HEK293 (cell line): ENCODE measurements at regions not wholly inside any gene's neighbourhood (a gene's known extent, or its start where the extent isn't known, plus 50 kb on each side); places are given as distances from the start of the nearest gene placed in this dataset.
"Not testable (repeated sequence)": the region's sequence is repeated elsewhere in the genome, so short reads cannot be mapped to it uniquely, and the experiment has no call there.

Experiments
- CTCF ChIA-PET: fragments of 350-600 bp; formaldehyde crosslinking; extraction: SDS; loops from one replicate; lab custom pipeline; 2021; ENCODE audit warnings: antibody characterized with exemption; lab: Yijun Ruan, JAX
- POLR2A ChIA-PET: fragments of 300-600 bp; formaldehyde crosslinking; extraction: SDS; loops from one replicate; lab custom pipeline; 2020; ENCODE audit warnings: antibody characterized with exemption, inconsistent platforms; lab: Yijun Ruan, JAX
- H3K27ac ChIP-seq: fragments of 200-500 bp; sonication (Bioruptor generic); 2 replicates; pipeline ENCODE4 v1.5.1; 2014; ENCODE audit warnings: low read depth, low read length, control low read depth, inconsistent platforms; ENCODE audit errors: extremely low read depth
- H3K36me3 ChIP-seq, 2 experiments: fragments of 200-500 bp in 1 of 2; sonication (Bioruptor generic) in 1 of 2; 1 replicate in 1 of 2; 2 replicates in 1 of 2; pipeline ENCODE4 v1.5.1; 2014 to 2017; ENCODE audit warnings: inconsistent platforms in 2 of 2, low read length in 2 of 2; ENCODE audit not compliant: control insufficient read depth in 2 of 2, insufficient read depth in 1 of 2
- H3K4me1 ChIP-seq: fragments of 200-500 bp; sonication (Bioruptor generic); 2 replicates; pipeline ENCODE4 v1.5.1; 2014; ENCODE audit warnings: mild to moderate bottlenecking, low read length, inconsistent platforms; ENCODE audit not compliant: control insufficient read depth, insufficient read depth
- H3K4me3 ChIP-seq: 2 replicates; pipeline ENCODE4 v1.5.1; 2011; ENCODE audit warnings: low read depth, mild to moderate bottlenecking, control low read depth, low read length, moderate library complexity
- H3K9me3 ChIP-seq: fragments of 200-500 bp; sonication (Bioruptor generic); 2 replicates; pipeline ENCODE4 v1.5.1; 2014; ENCODE audit warnings: low read depth, low read length, inconsistent platforms; ENCODE audit not compliant: control insufficient read depth, insufficient read depth
- EGR2 ChIP-seq: fragments of 450-650 bp; formaldehyde crosslinking; IDR thresholded peaks from 2 replicates; pipeline ENCODE4 v1.5.1; 2016; ENCODE audit warnings: low read depth, missing biosample characterization, missing genetic modification characterization
- GLI4 ChIP-seq: fragments of 450-650 bp; formaldehyde crosslinking; IDR thresholded peaks from 2 replicates; pipeline ENCODE4 v1.5.1; 2016; ENCODE audit warnings: missing biosample characterization, missing genetic modification characterization
- HOXD13 ChIP-seq: sonication (generic); formaldehyde crosslinking; IDR thresholded peaks from 2 replicates; pipeline ENCODE4 v1.8.0; 2022; ENCODE audit warnings: missing genetic modification reagents, borderline replicate concordance
- KLF1 ChIP-seq: fragments of 450-650 bp; formaldehyde crosslinking; IDR thresholded peaks from 2 replicates; pipeline ENCODE4 v1.5.1; 2016; ENCODE audit warnings: missing biosample characterization, missing genetic modification characterization
- OSR2 ChIP-seq: fragments of 450-650 bp; formaldehyde crosslinking; IDR thresholded peaks from 2 replicates; pipeline ENCODE4 v1.5.1; 2016; ENCODE audit warnings: missing biosample characterization, missing genetic modification characterization
- SCRT1 ChIP-seq: fragments of 450-650 bp; formaldehyde crosslinking; IDR thresholded peaks from 2 replicates; pipeline ENCODE4 v1.5.1; 2016; ENCODE audit warnings: missing biosample characterization, missing genetic modification characterization, borderline replicate concordance
- WT1 ChIP-seq: fragments of 450-650 bp; formaldehyde crosslinking; IDR thresholded peaks from 2 replicates; pipeline ENCODE4 v1.5.1; 2016; ENCODE audit warnings: missing biosample characterization, missing genetic modification characterization
- YY2 ChIP-seq: fragments of 450-650 bp; formaldehyde crosslinking; IDR thresholded peaks from 2 replicates; pipeline ENCODE4 v1.5.1; 2016; ENCODE audit warnings: missing biosample characterization, missing genetic modification characterization
- ZBTB20 ChIP-seq: fragments of 450-650 bp; formaldehyde crosslinking; IDR thresholded peaks from 2 replicates; pipeline ENCODE4 v1.5.1; 2016; ENCODE audit warnings: missing biosample characterization, missing genetic modification characterization
- ZNF132 ChIP-seq: fragments of 450-650 bp; formaldehyde crosslinking; IDR thresholded peaks from 2 replicates; pipeline ENCODE4 v1.5.1; 2017; ENCODE audit warnings: missing biosample characterization, missing genetic modification characterization, borderline replicate concordance
- ZNF169 ChIP-seq: fragments of 450-650 bp; formaldehyde crosslinking; IDR thresholded peaks from 2 replicates; pipeline ENCODE4 v1.5.1; 2016; ENCODE audit warnings: missing biosample characterization, missing genetic modification characterization
- ZNF19 ChIP-seq: fragments of 450-650 bp; formaldehyde crosslinking; IDR thresholded peaks from 2 replicates; pipeline ENCODE4; 2016; ENCODE audit warnings: missing biosample characterization, missing genetic modification characterization, low read depth
- ZNF37A ChIP-seq: fragments of 450-650 bp; IDR thresholded peaks from 2 replicates; pipeline ENCODE4 v1.5.1; 2018; ENCODE audit warnings: missing biosample characterization, missing genetic modification characterization
- ZNF488 ChIP-seq: fragments of 450-650 bp; formaldehyde crosslinking; IDR thresholded peaks from 2 replicates; pipeline ENCODE4 v1.5.1; 2016; ENCODE audit warnings: missing biosample characterization, missing genetic modification characterization
- ZNF544 ChIP-seq: fragments of 450-650 bp; formaldehyde crosslinking; IDR thresholded peaks from 2 replicates; pipeline ENCODE4 v1.5.0; 2017; ENCODE audit warnings: missing biosample characterization, missing genetic modification characterization
- ZNF555 ChIP-seq: fragments of 450-650 bp; formaldehyde crosslinking; conservative IDR thresholded peaks from 2 replicates; pipeline ENCODE4 v1.5.1; 2017; ENCODE audit warnings: missing biosample characterization, mild to moderate bottlenecking, missing genetic modification characterization, inconsistent platforms
- ZNF561 ChIP-seq: fragments of 450-650 bp; IDR thresholded peaks from 2 replicates; pipeline ENCODE4 v1.5.1; 2018; ENCODE audit warnings: missing biosample characterization, missing genetic modification characterization, borderline replicate concordance
- ZNF623 ChIP-seq: fragments of 450-650 bp; formaldehyde crosslinking; IDR thresholded peaks from 2 replicates; pipeline ENCODE4 v1.5.1; 2016; ENCODE audit warnings: missing biosample characterization, missing genetic modification characterization
- ZNF629 ChIP-seq: fragments of 450-650 bp; formaldehyde crosslinking; IDR thresholded peaks from 2 replicates; pipeline ENCODE4 v1.5.1; 2017; ENCODE audit warnings: missing biosample characterization, missing genetic modification characterization
- ZNF664 ChIP-seq: fragments of 450-650 bp; formaldehyde crosslinking; IDR thresholded peaks from 2 replicates; pipeline ENCODE4 v1.5.1; 2016; ENCODE audit warnings: missing biosample characterization, missing genetic modification characterization
- ZNF701 ChIP-seq: fragments of 450-650 bp; formaldehyde crosslinking; IDR thresholded peaks from 2 replicates; pipeline ENCODE4 v1.5.1; 2016; ENCODE audit warnings: missing biosample characterization, missing genetic modification characterization
- ZSCAN23 ChIP-seq: fragments of 450-650 bp; formaldehyde crosslinking; IDR thresholded peaks from 2 replicates; pipeline ENCODE4 v1.5.1; 2016; ENCODE audit warnings: missing biosample characterization, missing genetic modification characterization
- TF ChIP-seq, protein P1 (sequence below): fragments of 450-650 bp; formaldehyde crosslinking; IDR thresholded peaks from 2 replicates; pipeline ENCODE4 v1.5.1; 2016; ENCODE audit warnings: missing biosample characterization, missing genetic modification characterization
- TF ChIP-seq, protein P2 (sequence below): fragments of 450-650 bp; formaldehyde crosslinking; IDR thresholded peaks from 2 replicates; pipeline ENCODE4 v1.5.1; 2016; ENCODE audit warnings: missing biosample characterization, missing genetic modification characterization
- TF ChIP-seq, protein P3 (sequence below): fragments of 450-650 bp; formaldehyde crosslinking; IDR thresholded peaks from 2 replicates; pipeline ENCODE4 v1.5.1; 2016; ENCODE audit warnings: missing biosample characterization, missing genetic modification characterization

DNA sequence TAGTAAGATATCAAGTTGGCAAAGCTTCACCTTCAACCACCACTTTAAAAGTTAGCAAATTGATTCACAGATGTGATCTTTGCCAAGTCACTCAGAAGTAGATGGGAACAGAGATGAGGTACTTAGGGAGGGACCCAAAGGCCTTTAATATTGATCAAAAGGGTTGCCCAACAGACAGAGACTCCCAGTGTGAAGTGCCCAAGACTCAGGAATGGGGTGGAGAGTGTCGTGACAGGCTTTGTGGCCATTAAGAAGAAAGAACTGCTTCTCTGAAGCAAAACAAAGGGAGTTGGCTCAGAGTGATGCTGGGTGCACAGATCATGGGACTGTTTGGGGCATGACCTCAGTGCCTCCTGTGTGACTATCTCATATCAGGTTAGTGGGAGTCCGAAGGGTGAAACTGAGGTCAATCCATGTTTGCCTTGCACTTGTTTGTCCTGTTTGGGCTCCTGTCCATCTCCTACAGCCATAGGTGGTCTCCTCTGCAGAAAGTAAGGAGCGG, 132.3 kb downstream of the APIP start (continued):
- TF ChIP-seq HOXD13 (CRISPR knock-in tag) (no peak), ZNF623 (tag by site-specific recombination) (no peak), ZNF37A (tag by site-specific recombination) (no peak), ZNF629 (tag by site-specific recombination) (no peak), OSR2 (no peak)
- TF ChIP-seq, all 188 proteins: peak for 0

DNA sequence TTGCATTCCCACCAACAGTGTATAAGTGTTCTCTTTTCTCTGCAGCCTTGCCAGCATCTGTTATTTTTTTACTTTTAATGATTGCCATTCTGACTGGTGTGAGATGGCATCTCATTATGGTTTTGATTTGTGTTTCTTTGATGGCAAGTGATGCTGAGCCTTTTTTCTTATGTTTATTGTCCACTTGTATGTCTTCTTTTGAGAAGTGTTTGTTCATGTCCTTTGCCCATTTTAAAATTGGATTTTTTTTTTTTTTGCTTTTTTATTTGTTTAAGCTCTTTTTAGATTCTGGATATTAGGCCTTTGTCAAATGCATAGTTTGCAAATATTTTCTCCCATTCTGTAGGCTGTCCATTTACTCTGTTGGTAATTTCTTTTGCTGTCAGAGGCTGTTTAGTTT, 134.4 kb downstream of the APIP start:
- H3K4me1 ChIP-seq, H3K27ac ChIP-seq, H3K9me3 ChIP-seq, POLR2A ChIA-PET, H3K4me3 ChIP-seq, CTCF ChIA-PET, H3K36me3 ChIP-seq: not testable (repeated sequence)

- no peak for TF ChIP-seq ZNF19 (tag by site-specific recombination)
- ChIA-PET CTCF (interaction anchor here (0.7 kb wide), 2 partner anchors 26 to 618 kb away, joined by 3 read pairs; no protein-coding TSS in a partner anchor), POLR2A (no interaction called here)
- Histone ChIP-seq H3K36me3 (no peaks in the 10 kb centered on the region), H3K9me3 (no peaks in the 10 kb centered on the region), H3K4me3 (no peak overlapping the region), H3K27ac (no peak overlapping the region), H3K4me1 (no peaks in the 10 kb centered on the region)
Observed at GRCh38 chr11:34775417-34775888, 140.7 kb downstream of the APIP start.

GRCh38 chr11:34774604-34775003, 141.6 kb downstream of the APIP start:
- TF ChIP-seq ZSCAN23 (tag by site-specific recombination) (no peak), ZNF169 (no peak), GLI4 (no peak), EGR2 (no peak), ZNF544 (no peak), ZNF132 (tag by site-specific recombination) (no peak), ZNF555 (tag by site-specific recombination) (no peak), ZNF701 (tag by site-specific recombination) (no peak), ZNF488 (tag by site-specific recombination) (no peak), WT1 (no peak), SCRT1 (tag by site-specific recombination) (no peak), YY2 (tag by site-specific recombination) (no peak), ZNF664 (no peak), KLF1 (tag by site-specific recombination) (no peak), ZBTB20 (tag by site-specific recombination) (no peak), ZNF561 (no peak)
- TF ChIP-seq, protein P1, sequence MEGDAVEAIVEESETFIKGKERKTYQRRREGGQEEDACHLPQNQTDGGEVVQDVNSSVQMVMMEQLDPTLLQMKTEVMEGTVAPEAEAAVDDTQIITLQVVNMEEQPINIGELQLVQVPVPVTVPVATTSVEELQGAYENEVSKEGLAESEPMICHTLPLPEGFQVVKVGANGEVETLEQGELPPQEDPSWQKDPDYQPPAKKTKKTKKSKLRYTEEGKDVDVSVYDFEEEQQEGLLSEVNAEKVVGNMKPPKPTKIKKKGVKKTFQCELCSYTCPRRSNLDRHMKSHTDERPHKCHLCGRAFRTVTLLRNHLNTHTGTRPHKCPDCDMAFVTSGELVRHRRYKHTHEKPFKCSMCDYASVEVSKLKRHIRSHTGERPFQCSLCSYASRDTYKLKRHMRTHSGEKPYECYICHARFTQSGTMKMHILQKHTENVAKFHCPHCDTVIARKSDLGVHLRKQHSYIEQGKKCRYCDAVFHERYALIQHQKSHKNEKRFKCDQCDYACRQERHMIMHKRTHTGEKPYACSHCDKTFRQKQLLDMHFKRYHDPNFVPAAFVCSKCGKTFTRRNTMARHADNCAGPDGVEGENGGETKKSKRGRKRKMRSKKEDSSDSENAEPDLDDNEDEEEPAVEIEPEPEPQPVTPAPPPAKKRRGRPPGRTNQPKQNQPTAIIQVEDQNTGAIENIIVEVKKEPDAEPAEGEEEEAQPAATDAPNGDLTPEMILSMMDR (tag by site-specific recombination), result no peak
- TF ChIP-seq, protein P2, sequence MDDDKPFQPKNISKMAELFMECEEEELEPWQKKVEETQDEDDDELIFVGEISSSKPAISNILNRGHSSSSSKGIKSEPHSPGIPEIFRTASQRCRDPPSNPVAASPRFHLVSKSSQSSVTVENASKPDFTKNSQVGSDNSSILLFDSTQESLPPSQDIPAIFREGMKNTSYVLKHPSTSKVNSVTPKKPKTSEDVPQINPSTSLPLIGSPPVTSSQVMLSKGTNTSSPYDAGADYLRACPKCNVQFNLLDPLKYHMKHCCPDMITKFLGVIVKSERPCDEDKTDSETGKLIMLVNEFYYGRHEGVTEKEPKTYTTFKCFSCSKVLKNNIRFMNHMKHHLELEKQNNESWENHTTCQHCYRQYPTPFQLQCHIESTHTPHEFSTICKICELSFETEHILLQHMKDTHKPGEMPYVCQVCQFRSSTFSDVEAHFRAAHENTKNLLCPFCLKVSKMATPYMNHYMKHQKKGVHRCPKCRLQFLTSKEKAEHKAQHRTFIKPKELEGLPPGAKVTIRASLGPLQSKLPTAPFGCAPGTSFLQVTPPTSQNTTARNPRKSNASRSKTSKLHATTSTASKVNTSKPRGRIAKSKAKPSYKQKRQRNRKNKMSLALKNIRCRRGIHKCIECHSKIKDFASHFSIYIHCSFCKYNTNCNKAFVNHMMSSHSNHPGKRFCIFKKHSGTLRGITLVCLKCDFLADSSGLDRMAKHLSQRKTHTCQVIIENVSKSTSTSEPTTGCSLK (tag by site-specific recombination), result no peak
- TF ChIP-seq, protein P3, sequence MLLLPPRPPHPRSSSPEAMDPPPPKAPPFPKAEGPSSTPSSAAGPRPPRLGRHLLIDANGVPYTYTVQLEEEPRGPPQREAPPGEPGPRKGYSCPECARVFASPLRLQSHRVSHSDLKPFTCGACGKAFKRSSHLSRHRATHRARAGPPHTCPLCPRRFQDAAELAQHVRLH (tag by site-specific recombination), result no peak
- POLR2A ChIA-PET, result no interaction called here

More at GRCh38 chr11:34774604-34775003, 141.6 kb downstream of the APIP start:
- no peak overlapping the region for H3K27ac ChIP-seq
- no peaks in the 10 kb centered on the region for H3K36me3 ChIP-seq
- H3K9me3 ChIP-seq, result no peaks in the 10 kb centered on the region
- H3K4me1 ChIP-seq, result no peaks in the 10 kb centered on the region
- CTCF ChIA-PET, result interaction anchor here (0.8 kb wide), 1 partner anchor 189 kb away, joined by 3 read pairs; no protein-coding TSS in a partner anchor
- no peak overlapping the region for H3K4me3 ChIP-seq
